Uterus (tissue), 3 donors: ENCODE measurements at regions not wholly inside any gene's neighbourhood (a gene's known extent, or its start where the extent isn't known, plus 50 kb on each side); places are given as distances from the start of the nearest gene placed in this dataset.

Source experiments
- DNase-seq, 2 donors: peaks; one replicate each; pipeline ENCODE4 v3.0.0-alpha.2; 2019 to 2020
- H3K27ac ChIP-seq, 2 donors: fragments of 200-600 bp; sonication (generic); 1 replicate in 1 of 2; 2 replicates in 1 of 2; pipeline ENCODE4 v1.5.1; 2016 to 2018
- H3K27me3 ChIP-seq, 2 donors: fragments of 200-600 bp; sonication (generic); one replicate each; pipeline ENCODE4 v1.5.1; 2018 to 2019; ENCODE audit warnings: control low read depth in 1 of 2
- H3K36me3 ChIP-seq, 2 donors: fragments of 200-600 bp; sonication (generic); one replicate each; pipeline ENCODE4 v1.5.1; 2019; ENCODE audit warnings: control low read depth in 1 of 2
- H3K4me1 ChIP-seq, 2 donors: fragments of 200-600 bp; sonication (generic); one replicate each; pipeline ENCODE4 v1.5.1; 2018 to 2019; ENCODE audit warnings: control low read depth in 1 of 2
- H3K4me3 ChIP-seq, 2 donors: fragments of 200-600 bp; sonication (generic); 1 replicate in 1 of 2; 2 replicates in 1 of 2; pipeline ENCODE4 v1.5.1; 2018 to 2019; ENCODE audit warnings: mild to moderate bottlenecking in 1 of 2
- H3K9me3 ChIP-seq, 2 donors: fragments of 200-600 bp; sonication (generic); one replicate each; pipeline ENCODE4 v1.5.1; 2019; ENCODE audit warnings: control low read depth in 1 of 2
- CTCF ChIP-seq, 4 experiments: fragments of 200-600 bp in 2 of 4; fragments of 450-650 bp in 2 of 4; sonication (generic) in 2 of 4; IDR thresholded peaks; one replicate each; pipeline ENCODE4 v1.5.1; 2016 to 2019; ENCODE audit warnings: antibody characterized with exemption in 4 of 4, mild to moderate bottlenecking in 2 of 4, moderate library complexity in 1 of 4
- POLR2A ChIP-seq, 2 donors: fragments of 450-650 bp; IDR thresholded peaks; one replicate each; pipeline ENCODE4 v1.6.1; 2016; ENCODE audit warnings: antibody characterized with exemption in 2 of 2, mild to moderate bottlenecking in 1 of 2, moderate library complexity in 1 of 2
- intact Hi-C: fragments of 100-400 bp; cut with DNase I; formaldehyde crosslinking; loops from one replicate; pipeline ENCODE4 v1.15.1; 2023; ENCODE audit warnings: low total_unique reads
- donor health status: DM: yes; HTN: yes; CAD: no.

- peaks cover 0 to 4% of the 10 kb centered on the region in 2 donors for H3K9me3 ChIP-seq
- peaks cover 0 to 5% of the 10 kb centered on the region in 2 donors for H3K4me1 ChIP-seq
- TF ChIP-seq POLR2A (IDR thresholded peaks at IDR 0.05) = no peak
- no peak for TF ChIP-seq CTCF (IDR thresholded peaks at IDR 0.05)
- no peak overlapping the region for H3K4me3 ChIP-seq
- intact Hi-C loops = no loop called here
- no peaks in the 10 kb centered on the region for H3K27me3 ChIP-seq
- peak overlapping the region; percentile 60 to 77 for H3K27ac ChIP-seq
- H3K36me3 ChIP-seq = no peaks in the 10 kb centered on the region
- DNase-seq = no peak
These were observed 340.5 kb downstream of the PIK3R1 start for GRCh38 chr5:68555907-68556681.

GRCh38 chr5:68557162-68557936, 341.8 kb downstream of the PIK3R1 start:
- Histone ChIP-seq H3K36me3 (no peaks in the 10 kb centered on the region), H3K27me3 (no peaks in the 10 kb centered on the region), H3K9me3 (peaks cover 0 to 4% of the 10 kb centered on the region in 2 donors), H3K4me3 (no peak overlapping the region), H3K4me1 (peaks cover 0 to 5% of the 10 kb centered on the region in 2 donors), H3K27ac (peak overlapping the region; percentile 60 to 77)
- TF ChIP-seq POLR2A (IDR thresholded peaks at IDR 0.05) (no peak), CTCF (IDR thresholded peaks at IDR 0.05) (no peak)
- intact Hi-C loops = no loop called here
- DNase-seq = no peak

- peak in 1 of 2 donors; percentile 57 for DNase-seq
- TF ChIP-seq POLR2A (IDR thresholded peaks at IDR 0.05) = no peak
- no peak for TF ChIP-seq CTCF (IDR thresholded peaks at IDR 0.05)
- H3K27me3 ChIP-seq = no peaks in the 10 kb centered on the region
- peaks cover 0 to under 1% of the 10 kb centered on the region in 2 donors for H3K4me1 ChIP-seq
- H3K9me3 ChIP-seq = peaks cover 0 to 4% of the 10 kb centered on the region in 2 donors
- H3K4me3 ChIP-seq = no peak overlapping the region
- intact Hi-C loops = no loop called here
- no peak overlapping the region for H3K27ac ChIP-seq
- no peaks in the 10 kb centered on the region for H3K36me3 ChIP-seq
These were observed 346.8 kb downstream of the PIK3R1 start for GRCh38 chr5:68562308-68562707.

GRCh38 chr5:68565427-68565826, 349.9 kb downstream of the PIK3R1 start:
- Histone ChIP-seq H3K4me1 (no peaks in the 10 kb centered on the region), H3K9me3 (no peaks in the 10 kb centered on the region), H3K36me3 (no peaks in the 10 kb centered on the region), H3K4me3 (no peak overlapping the region), H3K27me3 (no peaks in the 10 kb centered on the region), H3K27ac (no peak overlapping the region)
- no peak for DNase-seq
- intact Hi-C loops = no loop called here
- no peak for TF ChIP-seq POLR2A (IDR thresholded peaks at IDR 0.05)
- TF ChIP-seq CTCF (IDR thresholded peaks at IDR 0.05) = no peak

- Histone ChIP-seq H3K36me3 (no peaks in the 10 kb centered on the region), H3K4me1 (no peaks in the 10 kb centered on the region), H3K9me3 (peaks cover 0 to 8% of the 10 kb centered on the region in 2 donors), H3K4me3 (no peak overlapping the region), H3K27me3 (no peaks in the 10 kb centered on the region), H3K27ac (no peak overlapping the region)
- TF ChIP-seq CTCF (IDR thresholded peaks at IDR 0.05) (no peak), POLR2A (IDR thresholded peaks at IDR 0.05) (no peak)
- intact Hi-C loops = no loop called here
- DNase-seq = no peak
These were observed 361.2 kb downstream of the PIK3R1 start for GRCh38 chr5:68576805-68577204.
